HG03354 (cell line): ENCODE measurements at regions not wholly inside any gene's neighbourhood (a gene's known extent, or its start where the extent isn't known, plus 50 kb on each side); places are given as distances from the start of the nearest gene placed in this dataset.

ENCODE experiments used
- ATAC-seq: cut with Tn5 transposase; IDR thresholded peaks from one replicate; pipeline ENCODE4 v1.9.1; 2021; ENCODE audit warnings: mild to moderate bottlenecking; ENCODE audit not compliant: unreplicated experiment, poor library complexity, severe bottlenecking

- no peak for ATAC-seq
Measured at GRCh38 chr7:25841575-25841974, 310.4 kb upstream of the NFE2L3 start.

GRCh38 chr7:25842201-25842733, 309.7 kb upstream of the NFE2L3 start:
- no peak for ATAC-seq

DNA sequence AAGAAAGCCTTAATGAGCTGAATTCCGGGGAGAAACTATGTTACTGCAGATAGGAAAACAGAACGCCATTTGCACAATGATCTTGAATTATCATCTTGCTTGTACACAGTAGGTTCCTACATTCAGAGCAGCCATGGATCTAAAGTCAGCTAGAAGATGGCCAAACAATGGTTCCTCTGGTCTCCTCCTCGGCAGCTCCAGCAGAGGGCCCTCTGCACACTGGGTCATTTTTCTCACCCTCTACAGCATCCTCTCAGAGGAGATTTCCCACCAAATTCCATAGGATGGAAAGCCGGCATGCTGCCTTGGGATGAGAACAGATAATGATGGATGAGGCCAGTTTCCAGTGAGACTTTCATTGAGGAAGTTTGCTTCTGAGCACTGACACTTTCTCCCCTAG, 308.5 kb upstream of the NFE2L3 start:
- no peak for ATAC-seq

GRCh38 chr7:25844102-25844870, 307.7 kb upstream of the NFE2L3 start:
- no peak for ATAC-seq

DNA sequence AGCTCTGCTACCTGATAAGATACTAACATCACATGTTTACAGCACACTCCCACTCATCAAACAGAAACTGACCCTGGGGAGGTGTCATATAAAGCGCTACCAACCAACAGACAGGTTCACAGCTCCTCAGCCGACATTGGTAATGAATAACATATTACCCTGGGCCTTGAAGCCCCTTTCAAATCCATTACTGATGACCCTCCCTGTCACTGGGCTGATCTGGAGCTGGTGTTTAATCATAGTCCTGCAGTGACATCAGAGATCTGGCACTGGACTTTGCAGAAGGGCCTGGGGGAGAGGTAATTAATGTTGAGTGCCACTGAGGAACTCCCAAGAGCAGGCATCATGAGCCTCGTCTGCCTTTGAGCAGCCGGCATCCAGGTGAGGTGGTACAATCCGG, 306.5 kb upstream of the NFE2L3 start:
- no peak for ATAC-seq

GRCh38 chr7:25846722-25847121, 305.3 kb upstream of the NFE2L3 start:
- ATAC-seq, result no peak

DNA sequence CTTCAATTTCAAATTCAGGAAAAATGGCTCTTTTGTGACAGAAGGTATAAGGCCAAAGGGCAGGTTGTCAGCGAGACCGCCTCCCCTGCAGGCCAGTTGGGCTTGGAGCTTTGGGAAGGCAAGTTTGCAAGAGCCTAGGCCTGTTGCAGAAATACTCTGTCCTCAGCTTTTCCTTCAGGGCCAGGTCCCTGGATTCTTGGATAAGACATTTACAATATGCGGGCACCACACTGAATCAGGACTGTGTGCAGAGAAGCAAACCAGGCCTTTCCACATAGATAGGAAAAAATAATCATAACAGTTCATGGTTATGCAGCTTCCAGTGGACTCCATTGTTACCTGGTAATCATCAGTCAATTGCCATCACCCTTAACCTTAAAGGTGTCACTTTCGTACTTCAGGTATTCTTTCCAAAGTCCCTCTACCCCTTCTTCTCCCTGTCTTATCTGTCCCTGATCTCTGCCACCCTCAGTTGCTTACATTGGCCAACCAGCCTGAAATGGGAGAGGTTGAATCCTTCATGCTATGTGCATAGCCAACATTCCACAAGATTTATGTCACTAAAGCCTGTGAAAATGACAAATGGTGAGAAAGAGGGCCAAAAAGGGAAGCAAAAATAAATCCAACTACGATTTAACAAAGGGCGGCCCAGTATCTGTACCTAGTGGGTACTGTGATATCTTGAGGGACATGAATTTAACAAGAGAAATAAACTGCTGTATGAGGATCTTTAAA, 304.5 kb upstream of the NFE2L3 start:
- ATAC-seq, result no peak

DNA sequence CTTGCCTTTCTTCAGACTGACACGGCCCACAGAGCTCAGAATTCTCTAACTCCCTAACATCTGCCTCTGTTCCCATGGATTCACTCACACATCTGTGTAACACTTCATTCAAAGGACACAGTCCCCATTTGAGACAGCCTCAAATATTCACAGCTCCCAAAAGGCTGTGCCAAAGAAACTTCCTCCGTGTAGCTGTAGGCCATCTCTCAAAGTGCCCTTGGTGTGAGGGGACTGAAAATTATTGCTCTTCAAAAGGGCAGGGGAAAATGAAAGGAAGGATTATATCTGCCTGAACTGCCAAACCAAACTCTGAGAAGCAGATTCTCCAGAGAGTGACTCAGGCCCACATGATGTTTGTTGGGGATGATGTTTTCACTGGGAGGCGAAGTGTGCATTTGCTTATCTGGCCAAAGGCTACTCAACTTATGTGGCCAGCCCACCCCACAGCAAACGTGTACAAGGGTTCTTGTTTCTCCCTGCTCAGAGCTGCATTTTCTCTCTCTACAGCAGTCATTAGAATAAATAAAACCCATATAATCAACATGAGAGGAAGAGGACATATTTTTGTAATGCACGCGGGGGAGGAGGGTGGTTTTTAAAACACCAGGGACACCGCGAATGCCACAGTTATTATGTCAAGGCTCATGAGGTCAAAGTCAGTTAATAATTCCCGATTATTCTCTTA, 302.4 kb upstream of the NFE2L3 start:
- no peak for ATAC-seq

DNA sequence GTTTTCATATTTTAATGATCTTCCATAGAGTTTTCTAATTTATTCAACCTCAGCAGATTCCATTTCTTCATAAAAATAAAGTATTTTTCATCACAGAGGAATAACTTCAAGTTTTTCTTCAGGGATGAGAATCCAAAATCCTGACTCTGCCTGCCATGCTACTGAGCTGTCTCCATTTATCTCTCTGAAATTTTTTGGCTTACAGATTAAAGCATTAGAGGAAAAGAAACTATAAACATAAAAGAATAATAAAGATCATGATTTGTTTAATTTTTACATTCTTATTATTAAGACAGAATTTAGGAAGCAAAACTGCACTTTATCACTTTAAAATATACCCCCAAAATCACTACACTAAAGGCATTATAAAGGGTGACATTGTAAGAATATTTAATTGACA, 301.8 kb upstream of the NFE2L3 start:
- no peak for ATAC-seq

- no peak for ATAC-seq
Measured at GRCh38 chr7:25850735-25851134, 301.3 kb upstream of the NFE2L3 start.

- peak; percentile 58 for ATAC-seq
Measured at GRCh38 chr7:25851332-25852210, 300.4 kb upstream of the NFE2L3 start.

DNA sequence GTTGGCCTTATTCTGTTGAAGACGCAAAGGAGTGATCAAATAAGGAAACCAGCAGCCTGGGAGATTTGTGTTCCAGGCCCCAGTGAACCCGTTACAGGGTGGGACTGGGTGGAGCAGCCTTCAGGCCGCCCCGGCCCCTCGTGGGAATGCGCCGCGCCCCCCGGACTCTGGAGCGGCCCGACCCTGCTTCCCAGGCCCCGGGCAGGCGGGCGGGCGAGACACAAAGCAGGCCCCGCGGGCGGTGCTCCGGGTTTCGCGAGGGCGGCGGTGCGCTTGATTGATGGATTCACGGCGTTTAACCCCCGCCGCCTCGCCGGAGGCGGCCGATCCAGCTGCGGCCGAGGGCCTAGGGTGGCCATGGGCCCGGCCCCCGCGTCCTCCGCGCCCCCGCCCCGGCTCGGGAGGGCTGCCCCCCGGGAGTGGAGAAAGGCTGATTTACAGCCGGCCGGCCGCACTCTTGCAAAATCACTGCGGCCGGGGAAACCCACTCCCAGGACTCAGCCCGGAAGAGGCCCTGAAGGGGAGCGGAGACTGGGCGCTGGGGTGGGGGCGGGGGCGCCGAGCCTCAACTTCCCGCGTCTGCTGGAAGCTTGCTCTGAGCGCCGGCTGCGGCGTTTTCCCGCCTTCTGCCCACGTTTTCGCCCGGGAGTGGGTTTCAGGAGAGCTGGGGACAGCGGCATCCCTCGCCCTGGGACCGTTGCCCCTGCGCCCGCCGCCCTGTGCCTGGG, 299.6 kb upstream of the NFE2L3 start:
- no peak for ATAC-seq

DNA sequence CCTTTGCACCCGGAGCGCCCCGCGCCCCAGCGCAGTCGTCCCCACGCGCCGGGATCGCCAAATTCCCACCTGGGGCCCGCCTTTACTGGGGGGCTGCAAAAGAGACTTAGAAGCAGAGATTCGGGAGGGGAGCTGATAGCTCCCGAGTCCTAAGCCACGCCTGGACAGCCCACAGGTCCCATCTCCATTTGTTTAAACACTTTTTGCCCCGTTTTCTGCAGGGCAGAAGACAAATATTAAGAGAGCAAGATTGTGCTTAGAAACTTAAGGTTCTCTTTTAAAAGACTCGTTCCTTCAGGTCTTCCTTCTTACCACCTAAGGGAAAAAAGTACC, 299.1 kb upstream of the NFE2L3 start:
- no peak for ATAC-seq

- ATAC-seq, result no peak
Measured at GRCh38 chr7:25853314-25853713, 298.7 kb upstream of the NFE2L3 start.

DNA sequence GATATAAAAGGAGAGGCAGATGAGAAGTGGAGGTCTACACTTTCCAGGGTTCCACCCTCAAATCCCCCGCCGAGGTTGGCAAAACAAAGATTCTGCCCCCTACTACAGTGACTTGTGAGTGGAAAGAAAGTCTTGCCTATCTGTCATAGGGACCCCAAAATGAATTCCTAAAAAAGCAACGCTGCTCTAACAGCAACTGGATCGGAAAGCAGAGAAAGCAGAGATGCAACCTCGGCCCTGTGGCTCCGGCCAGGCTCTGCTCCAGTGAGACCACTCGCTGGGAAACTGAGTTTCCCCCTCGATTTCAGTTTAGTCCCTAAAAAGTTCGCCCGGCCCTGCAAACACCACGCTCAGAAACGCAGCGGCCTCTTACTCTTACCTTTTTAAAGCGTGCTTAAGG, 297.9 kb upstream of the NFE2L3 start:
- ATAC-seq, result no peak

DNA sequence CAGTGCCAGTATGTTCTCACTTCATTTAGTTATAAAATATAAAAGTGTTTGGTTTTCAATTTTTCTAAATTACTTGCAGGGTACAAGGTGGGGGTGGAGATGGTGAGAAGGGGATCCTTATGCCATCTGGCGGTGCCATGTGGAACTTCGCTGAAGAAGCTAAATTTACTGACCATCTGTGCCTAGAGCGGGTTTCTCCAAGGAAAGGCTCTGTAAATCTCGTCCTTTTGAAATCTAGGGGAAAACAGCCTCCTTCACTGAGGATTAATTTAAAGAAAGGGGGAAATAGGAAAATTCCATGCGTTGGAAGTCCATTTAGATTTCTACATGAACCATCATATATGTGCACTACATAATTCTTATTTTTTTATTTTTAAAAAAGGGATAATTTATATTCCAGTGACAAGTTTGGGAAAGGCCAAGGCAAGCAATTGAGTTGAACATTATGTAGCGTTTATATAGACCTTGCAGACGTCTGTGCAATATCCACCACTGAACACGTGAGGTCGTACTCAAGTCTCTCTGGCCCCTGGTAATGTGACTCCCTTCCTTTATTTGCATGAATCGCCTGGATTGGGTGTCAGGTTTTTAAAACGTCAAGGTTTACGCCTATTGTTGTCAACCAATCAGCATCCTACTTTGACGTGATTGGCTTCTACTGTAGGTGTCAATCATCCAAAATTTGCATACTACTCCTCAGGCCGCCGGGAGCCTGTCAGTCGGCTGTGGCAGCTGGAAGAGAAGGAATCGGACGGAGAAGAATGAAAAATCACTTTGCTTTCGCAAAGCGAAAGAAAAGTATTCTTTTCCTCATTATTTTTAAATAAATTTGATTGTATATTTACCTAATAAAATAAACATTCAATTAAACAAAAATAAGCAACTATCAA, 297.1 kb upstream of the NFE2L3 start:
- ATAC-seq, result peak; percentile 49

- ATAC-seq, result no peak
Measured at GRCh38 chr7:25855854-25856782, 295.9 kb upstream of the NFE2L3 start.
